Trophoblast cell (in vitro differentiated cells and primary cell): ENCODE measurements at regions not wholly inside any gene's neighbourhood (a gene's known extent, or its start where the extent isn't known, plus 50 kb on each side); places are given as distances from the start of the nearest gene placed in this dataset.

Source experiments
- DNase-seq, 2 donors: peaks; one replicate each; pipeline ENCODE4 v3.0.0-alpha.2; 2016
- H2AFZ ChIP-seq: 2 replicates; pipeline ENCODE4 v1.6.1; 2013; ENCODE audit warnings: low read length, moderate library complexity, mild to moderate bottlenecking; ENCODE audit not compliant: insufficient read depth, poor library complexity
- H2AK5ac ChIP-seq: 2 replicates; pipeline ENCODE4 v1.6.1; 2013; ENCODE audit warnings: mild to moderate bottlenecking, low read length
- H2BK120ac ChIP-seq: 2 replicates; pipeline ENCODE4 v1.6.1; 2013; ENCODE audit warnings: low read length, mild to moderate bottlenecking, moderate library complexity; ENCODE audit not compliant: insufficient read depth, poor library complexity
- H2BK12ac ChIP-seq: 2 replicates; pipeline ENCODE4 v1.6.1; 2013; ENCODE audit warnings: mild to moderate bottlenecking, low read length, moderate library complexity
- H2BK5ac ChIP-seq: 2 replicates; pipeline ENCODE4 v1.6.1; 2013; ENCODE audit warnings: low read length, low read depth, moderate library complexity, mild to moderate bottlenecking; ENCODE audit not compliant: poor library complexity
- H3K14ac ChIP-seq: 2 replicates; pipeline ENCODE4 v1.6.1; 2013; ENCODE audit warnings: mild to moderate bottlenecking, low read length
- H3K18ac ChIP-seq: 2 replicates; pipeline ENCODE4 v1.6.1; 2013; ENCODE audit warnings: mild to moderate bottlenecking, low read length
- H3K23ac ChIP-seq: 2 replicates; pipeline ENCODE4 v1.6.1; 2013; ENCODE audit warnings: low read length
- H3K27ac ChIP-seq: 2 replicates; pipeline ENCODE4 v1.5.1; 2013; ENCODE audit warnings: low read depth, mild to moderate bottlenecking, inconsistent platforms, low read length, moderate library complexity
- H3K27me3 ChIP-seq: 2 replicates; pipeline ENCODE4 v1.6.1; 2013; ENCODE audit warnings: inconsistent platforms, mild to moderate bottlenecking, low read length, moderate library complexity; ENCODE audit not compliant: insufficient read depth
- H3K36me3 ChIP-seq, 2 experiments: 1 replicate in 1 of 2; 2 replicates in 1 of 2; pipeline ENCODE4 v1.6.1; 2013; ENCODE audit warnings: low read length in 2 of 2, mild to moderate bottlenecking in 2 of 2, moderate library complexity in 1 of 2; ENCODE audit not compliant: insufficient read depth in 2 of 2, control insufficient read depth in 1 of 2
- H3K4ac ChIP-seq: 2 replicates; pipeline ENCODE4 v1.6.1; 2013; ENCODE audit warnings: low read depth, mild to moderate bottlenecking, low read length, moderate library complexity
- H3K4me1 ChIP-seq, 2 experiments: 1 replicate in 1 of 2; 2 replicates in 1 of 2; pipeline ENCODE4 v1.6.1; 2013; ENCODE audit warnings: low read length in 2 of 2, mild to moderate bottlenecking in 2 of 2, moderate library complexity in 1 of 2; ENCODE audit not compliant: insufficient read depth in 2 of 2, control insufficient read depth in 1 of 2
- H3K4me2 ChIP-seq: 2 replicates; pipeline ENCODE4 v1.6.1; 2013; ENCODE audit warnings: inconsistent platforms, mild to moderate bottlenecking, low read length, moderate library complexity
- H3K4me3 ChIP-seq: 2 replicates; pipeline ENCODE4 v1.5.1; 2013; ENCODE audit warnings: mild to moderate bottlenecking, low read depth, low read length, inconsistent platforms
- H3K79me1 ChIP-seq: one replicate; pipeline ENCODE4 v1.6.1; 2013; ENCODE audit warnings: low read length
- H3K79me2 ChIP-seq: 2 replicates; pipeline ENCODE4 v1.6.1; 2013; ENCODE audit warnings: low read length, mild to moderate bottlenecking; ENCODE audit not compliant: control insufficient read depth, insufficient read depth, poor library complexity
- H3K9ac ChIP-seq: 2 replicates; pipeline ENCODE4 v1.6.1; 2013; ENCODE audit warnings: mild to moderate bottlenecking, low read length
- H3K9me3 ChIP-seq: 2 replicates; pipeline ENCODE4 v1.6.1; 2013; ENCODE audit warnings: low read depth, mild to moderate bottlenecking, control low read depth, inconsistent platforms, low read length; ENCODE audit not compliant: insufficient read depth
- H4K12ac ChIP-seq: 2 replicates; pipeline ENCODE4 v1.6.1; 2013; ENCODE audit warnings: low read depth, mild to moderate bottlenecking, low read length, moderate library complexity
- H4K8ac ChIP-seq: 2 replicates; pipeline ENCODE4 v1.6.1; 2013; ENCODE audit warnings: low read depth, mild to moderate bottlenecking, low read length, moderate library complexity
- H4K91ac ChIP-seq: one replicate; pipeline ENCODE4 v1.6.1; 2013; ENCODE audit warnings: low read depth, mild to moderate bottlenecking, low read length, moderate library complexity
- WGBS: extraction: QIAGEN DNeasy Blood & Tissue Kit; methylation state at CpG from one replicate; pipeline ENCODE4 v1.1.7; 2013; ENCODE audit warnings: missing lambda C conversion rate; ENCODE audit not compliant: insufficient read length, insufficient coverage; ENCODE audit errors: extremely low coverage; 5-methylcytosine and 5-hydroxymethylcytosine counted together

DNA sequence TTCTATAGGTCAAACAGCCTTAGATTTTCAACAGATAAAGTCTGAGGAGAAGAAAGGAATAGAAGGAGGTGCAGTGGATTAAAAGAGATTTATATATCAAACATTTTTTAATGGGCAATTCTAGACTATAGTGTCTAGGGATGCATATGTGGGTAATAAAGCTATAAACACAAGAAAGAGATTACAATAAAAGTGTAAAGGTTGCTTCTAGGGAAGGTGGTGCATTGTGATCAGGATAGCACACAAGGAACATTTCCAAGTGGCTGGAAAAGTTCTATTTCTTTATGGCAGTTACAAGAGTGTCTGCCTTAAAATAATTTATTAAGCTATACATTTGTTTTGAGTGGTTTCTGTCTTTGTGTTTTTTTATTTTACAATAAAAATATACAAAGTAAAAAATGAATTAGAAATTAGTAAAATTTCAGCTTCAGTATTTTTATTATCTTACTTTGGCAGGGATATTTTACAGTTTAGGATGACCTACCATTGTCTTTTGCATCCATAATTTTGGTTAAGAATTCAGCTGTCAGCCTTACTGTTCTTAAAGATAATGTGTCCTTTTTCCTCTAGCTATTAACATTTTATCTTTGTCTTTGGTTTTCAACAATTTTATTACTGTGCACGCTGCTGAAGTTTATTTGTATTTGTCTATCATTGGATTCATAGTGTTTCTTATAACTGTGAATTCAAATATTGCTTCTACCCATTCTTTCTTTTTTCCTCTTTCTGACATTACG lies 221.8 kb downstream of the LACC1 start:
- no peak overlapping the region for H3K14ac ChIP-seq
- H2BK5ac ChIP-seq = no peak overlapping the region
- WGBS = no CpG with 5 or more reads among the region's 2 CpGs

GRCh38 chr13:44103429-44104196 lies 223.9 kb downstream of the LACC1 start:
- Histone ChIP-seq H3K4me2 (no peak overlapping the region), H2AFZ (no peak overlapping the region), H3K4me1 (peaks cover 5 to 7% of the 10 kb centered on the region in 2 experiments), H4K12ac (no peak overlapping the region), H3K27ac (no peak overlapping the region), H3K9me3 (no peaks in the 10 kb centered on the region), H2BK12ac (no peak overlapping the region), H3K14ac (no peak overlapping the region), H3K79me2 (no peaks in the 10 kb centered on the region), H3K18ac (no peak overlapping the region), H2BK120ac (no peak overlapping the region), H3K23ac (no peak overlapping the region), H2BK5ac (no peak overlapping the region), H4K91ac (no peak overlapping the region), H3K36me3 (no peaks in the 10 kb centered on the region), H3K79me1 (peaks cover 2% of the 10 kb centered on the region), H3K9ac (no peak overlapping the region), H2AK5ac (no peak overlapping the region), H3K27me3 (no peaks in the 10 kb centered on the region), H4K8ac (no peak overlapping the region), H3K4me3 (no peak overlapping the region), H3K4ac (no peak overlapping the region)
- no CpG with 5 or more reads among the region's 10 CpGs for WGBS
- DNase-seq = no peak

More for the DNA sequence above, 221.8 kb downstream of the LACC1 start:
- Histone ChIP-seq H3K9ac (no peak overlapping the region), H3K27me3 (no peaks in the 10 kb centered on the region), H4K91ac (no peak overlapping the region), H2AFZ (no peak overlapping the region), H3K4me2 (no peak overlapping the region), H2BK12ac (no peak overlapping the region), H3K9me3 (no peaks in the 10 kb centered on the region), H3K27ac (no peak overlapping the region), H4K8ac (no peak overlapping the region), H3K4me3 (no peak overlapping the region), H3K23ac (no peak overlapping the region), H3K79me1 (no peaks in the 10 kb centered on the region), H3K79me2 (no peaks in the 10 kb centered on the region), H3K4me1 (peaks cover 0 to 1% of the 10 kb centered on the region in 2 experiments), H2BK120ac (no peak overlapping the region), H4K12ac (no peak overlapping the region), H2AK5ac (no peak overlapping the region), H3K4ac (no peak overlapping the region), H3K36me3 (no peaks in the 10 kb centered on the region), H3K18ac (no peak overlapping the region)
- DNase-seq = no peak

DNA sequence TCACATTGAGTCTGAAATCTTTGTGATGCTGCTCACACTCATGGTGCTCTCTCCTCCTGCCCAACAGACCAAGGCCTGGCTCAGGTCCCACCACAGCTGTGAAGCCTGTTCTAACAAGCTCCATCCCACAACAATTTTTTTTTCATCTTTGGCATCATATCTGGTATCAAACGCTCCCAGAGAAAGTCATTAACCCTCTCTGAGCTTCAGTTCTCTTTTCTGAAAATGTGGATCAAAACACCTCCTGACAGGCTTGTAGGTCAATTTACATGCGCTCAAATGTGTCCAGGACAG lies 224.4 kb downstream of the LACC1 start:
- H2AK5ac ChIP-seq = no peak overlapping the region
- WGBS = no CpG with 5 or more reads among the region's 2 CpGs

DNA sequence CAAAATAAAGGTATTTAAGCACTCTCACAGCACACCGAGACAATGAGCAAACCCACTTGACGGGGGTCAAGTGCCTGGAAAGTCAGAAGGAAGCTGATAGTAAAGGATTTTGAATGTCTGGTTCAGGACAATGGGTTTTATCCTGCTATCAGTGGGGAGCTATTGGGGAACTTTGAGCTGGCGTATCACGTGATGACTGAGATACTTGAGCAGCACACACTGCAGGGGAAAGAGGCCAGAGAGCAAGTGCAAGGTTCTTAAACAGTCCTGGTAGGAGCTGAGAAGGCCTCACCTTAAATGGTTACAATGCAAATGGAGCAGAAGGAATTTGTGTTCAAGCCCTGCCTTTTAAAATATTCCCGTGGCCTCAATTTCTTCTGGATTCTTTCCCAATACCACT lies 225.3 kb downstream of the LACC1 start:
- Histone ChIP-seq H3K79me2 (no peaks in the 10 kb centered on the region), H3K4me3 (no peak overlapping the region), H3K18ac (no peak overlapping the region), H3K14ac (no peak overlapping the region), H2BK12ac (no peak overlapping the region), H3K36me3 (no peaks in the 10 kb centered on the region), H3K27me3 (no peaks in the 10 kb centered on the region), H3K27ac (no peak overlapping the region), H4K12ac (no peak overlapping the region), H3K9me3 (no peaks in the 10 kb centered on the region), H2BK5ac (no peak overlapping the region), H3K23ac (no peak overlapping the region), H3K9ac (no peak overlapping the region), H3K79me1 (peaks cover 3% of the 10 kb centered on the region), H4K8ac (no peak overlapping the region), H3K4me1 (peaks cover 7 to 12% of the 10 kb centered on the region in 2 experiments), H2BK120ac (no peak overlapping the region), H3K4ac (no peak overlapping the region), H2AFZ (no peak overlapping the region), H3K4me2 (no peak overlapping the region), H2AK5ac (no peak overlapping the region), H4K91ac (no peak overlapping the region)
- no peak for DNase-seq
- no CpG with 5 or more reads among the region's 5 CpGs for WGBS

More for the DNA sequence above, 224.4 kb downstream of the LACC1 start:
- H3K4me3 ChIP-seq = no peak overlapping the region
- H3K9ac ChIP-seq = no peak overlapping the region
- H2BK120ac ChIP-seq = no peak overlapping the region
- no peak overlapping the region for H4K12ac ChIP-seq
- no peaks in the 10 kb centered on the region for H3K36me3 ChIP-seq
- H3K79me2 ChIP-seq = no peaks in the 10 kb centered on the region
- no peak overlapping the region for H4K8ac ChIP-seq
- H4K91ac ChIP-seq = no peak overlapping the region
- no peak overlapping the region for H3K14ac ChIP-seq
- peaks cover 7 to 12% of the 10 kb centered on the region in 2 experiments for H3K4me1 ChIP-seq
- peaks cover 3% of the 10 kb centered on the region for H3K79me1 ChIP-seq
- no peak overlapping the region for H3K27ac ChIP-seq
- H3K4me2 ChIP-seq = no peak overlapping the region
- no peak for DNase-seq
- H3K4ac ChIP-seq = no peak overlapping the region
- no peak overlapping the region for H3K18ac ChIP-seq
- H3K9me3 ChIP-seq = no peaks in the 10 kb centered on the region
- H3K27me3 ChIP-seq = no peaks in the 10 kb centered on the region
- no peak overlapping the region for H2AFZ ChIP-seq
- no peak overlapping the region for H2BK5ac ChIP-seq
- H2BK12ac ChIP-seq = no peak overlapping the region
- no peak overlapping the region for H3K23ac ChIP-seq
